GM18861 (cell line): ENCODE measurements at regions not wholly inside any gene's neighbourhood (a gene's known extent, or its start where the extent isn't known, plus 50 kb on each side); places are given as distances from the start of the nearest gene placed in this dataset.
"Not testable (repeated sequence)": the region's sequence is repeated elsewhere in the genome, so short reads cannot be mapped to it uniquely, and the experiment has no call there.

Experiments used
- ATAC-seq: cut with Tn5 transposase; IDR thresholded peaks from one replicate; pipeline ENCODE4 v1.9.1; 2021; ENCODE audit not compliant: unreplicated experiment

DNA sequence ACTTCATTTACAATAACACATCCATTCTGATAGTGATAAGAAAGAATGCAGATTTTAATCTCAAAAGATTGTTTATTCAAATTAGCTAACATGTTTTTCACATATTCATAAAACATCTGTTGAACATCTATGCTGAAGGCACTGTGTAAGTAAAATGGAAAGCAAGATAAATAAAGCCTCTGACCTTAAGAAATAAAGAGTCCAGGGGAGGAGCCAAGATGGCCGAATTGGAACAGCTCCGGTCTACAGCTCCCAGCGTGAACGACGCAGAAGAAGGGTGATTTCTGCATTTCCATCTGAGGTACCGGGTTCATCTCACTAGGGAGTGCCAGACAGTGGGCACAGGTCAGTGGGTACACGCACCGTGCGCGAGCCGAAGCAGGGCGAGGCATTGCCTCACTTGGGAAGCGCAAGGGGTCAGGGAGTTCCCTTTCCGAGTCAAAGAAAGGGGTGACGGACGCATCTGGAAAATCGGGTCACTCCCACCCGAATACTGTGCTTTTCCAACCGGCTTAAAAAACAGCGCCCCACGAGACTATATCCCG, 336.5 kb downstream of the CETN3 start:
- not testable (repeated sequence) for ATAC-seq

DNA sequence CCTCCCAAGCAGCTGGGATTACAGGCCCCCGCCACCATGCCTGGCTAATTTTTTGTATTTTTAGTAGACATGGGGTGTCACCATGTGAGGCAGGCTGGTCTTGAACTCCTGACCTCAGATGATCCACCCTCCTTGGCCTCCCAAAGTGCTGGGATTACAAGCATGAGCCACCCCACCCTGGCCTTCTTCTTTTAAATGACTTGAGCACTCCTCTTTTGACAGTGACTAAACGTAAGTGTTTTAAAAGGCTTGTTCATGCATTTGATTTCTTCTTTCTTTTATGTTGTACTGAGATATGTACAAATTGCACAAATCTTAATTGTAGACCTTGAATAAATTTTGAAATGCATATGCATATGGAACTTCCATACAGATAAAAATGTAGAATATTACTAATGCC, 337.9 kb downstream of the CETN3 start:
- ATAC-seq, result no peak

DNA sequence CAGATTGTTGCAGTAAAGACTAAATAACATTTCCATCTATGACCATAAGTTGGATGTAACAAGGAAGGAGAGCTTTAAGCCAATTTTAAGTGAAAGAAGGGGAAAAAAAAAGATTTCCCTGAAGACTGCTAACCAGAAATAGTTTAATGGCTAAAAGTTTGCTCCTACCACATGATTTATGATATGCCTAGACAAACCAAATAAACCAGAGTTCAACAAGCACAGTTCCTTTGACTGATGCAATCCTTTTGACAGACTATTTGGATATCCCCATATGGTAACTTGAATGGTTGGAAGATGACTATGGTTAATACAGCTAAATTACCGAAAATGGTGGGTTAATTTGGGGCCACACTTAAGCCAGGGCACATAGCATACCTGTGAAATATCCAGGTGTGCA, 338.5 kb downstream of the CETN3 start:
- no peak for ATAC-seq

DNA sequence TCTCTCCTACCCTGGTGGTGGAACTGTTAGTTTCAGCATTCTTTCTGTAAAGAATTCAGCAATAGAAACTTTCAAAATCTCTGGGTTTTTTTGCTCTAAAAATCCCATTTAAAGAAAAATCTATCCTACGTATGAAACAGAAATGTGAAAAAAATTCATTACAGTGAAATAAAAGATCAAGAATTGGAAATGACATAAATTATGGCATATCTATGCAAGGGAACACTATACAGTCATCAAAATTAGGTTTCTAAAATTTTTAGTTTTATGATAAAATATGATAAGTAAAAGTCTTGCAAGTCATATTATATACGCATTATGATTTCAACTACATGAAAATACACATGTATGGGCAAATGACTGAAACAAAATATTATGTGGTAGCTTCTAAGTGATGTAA, 342.6 kb downstream of the CETN3 start:
- no peak for ATAC-seq

DNA sequence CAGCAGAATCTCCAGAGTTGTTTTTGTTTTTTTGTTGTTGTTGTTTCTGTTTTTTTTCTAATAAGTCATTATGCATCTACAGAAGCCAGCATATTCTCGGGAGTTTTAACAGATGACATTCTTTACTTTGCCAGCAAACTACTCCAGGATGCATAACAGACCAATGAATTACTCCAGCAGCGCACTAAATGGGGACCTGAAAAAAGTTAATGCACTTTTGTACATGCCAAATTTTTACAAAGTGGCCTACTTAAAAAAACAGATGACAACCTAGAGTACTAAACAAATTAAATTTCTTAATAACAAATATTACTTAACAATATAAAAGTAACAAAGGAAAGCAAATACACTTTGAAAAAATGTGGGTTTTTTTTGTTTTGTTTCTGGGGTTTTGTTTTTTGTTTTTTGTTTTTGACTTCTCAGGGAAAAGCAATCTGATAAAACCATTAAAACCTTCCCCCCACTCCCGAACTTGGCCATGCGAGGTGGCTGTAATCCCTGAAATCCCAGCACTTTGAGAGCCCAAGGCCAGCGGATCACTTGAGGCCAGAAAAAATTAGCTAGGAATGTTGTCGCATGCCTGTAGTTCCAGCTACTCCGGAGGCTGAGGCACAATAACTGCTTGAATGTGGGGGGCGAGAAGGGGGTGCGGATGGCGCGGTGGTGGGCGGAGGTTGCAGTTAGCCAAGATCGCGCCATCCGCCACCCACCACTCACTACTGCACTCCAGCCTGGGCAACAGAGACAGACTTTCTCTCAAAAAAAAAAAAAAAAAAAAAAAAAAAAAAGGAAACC, 352.4 kb downstream of the CETN3 start:
- ATAC-seq, result no peak

DNA sequence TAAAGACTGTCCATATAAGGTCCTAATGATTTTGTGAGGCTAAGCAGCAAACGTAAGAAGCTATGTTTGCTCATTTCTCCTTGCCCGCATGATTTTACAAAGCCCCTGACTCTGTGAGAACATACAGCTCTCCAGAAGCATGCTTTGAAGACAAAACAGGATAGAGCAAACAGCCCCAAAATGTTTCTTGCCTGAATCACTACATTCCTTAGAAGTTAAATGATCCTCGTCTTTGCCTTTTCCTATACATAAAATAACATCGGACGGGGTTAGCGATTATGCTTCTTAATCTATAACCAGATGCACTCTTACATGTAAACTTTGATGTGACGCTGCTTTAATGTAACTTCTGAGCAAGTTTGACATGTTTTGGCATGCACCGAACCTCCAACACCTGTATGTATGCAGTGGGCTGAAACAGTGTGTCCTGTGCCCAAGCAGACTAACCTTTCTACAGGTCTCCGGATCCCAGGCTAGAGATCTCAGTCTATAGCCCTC, 353.7 kb downstream of the CETN3 start:
- no peak for ATAC-seq

DNA sequence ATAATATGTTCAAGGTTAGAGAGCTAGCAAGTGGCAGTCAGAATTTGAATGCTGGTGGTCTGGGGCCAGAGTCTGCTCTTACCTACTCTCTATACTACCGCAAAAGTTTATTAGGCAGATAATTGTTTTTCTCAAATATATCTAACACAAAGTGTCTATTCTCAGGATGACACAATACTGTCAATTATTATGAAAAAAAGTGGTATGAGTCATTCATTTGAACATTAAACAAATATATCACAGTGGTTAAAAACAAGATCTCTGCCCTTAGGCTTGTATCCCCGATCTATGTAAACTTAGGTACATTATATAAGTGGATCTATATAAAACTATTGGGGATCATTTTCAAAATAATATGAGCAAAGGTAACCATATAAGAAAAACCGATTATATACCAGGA, 354.9 kb downstream of the CETN3 start:
- no peak for ATAC-seq

DNA sequence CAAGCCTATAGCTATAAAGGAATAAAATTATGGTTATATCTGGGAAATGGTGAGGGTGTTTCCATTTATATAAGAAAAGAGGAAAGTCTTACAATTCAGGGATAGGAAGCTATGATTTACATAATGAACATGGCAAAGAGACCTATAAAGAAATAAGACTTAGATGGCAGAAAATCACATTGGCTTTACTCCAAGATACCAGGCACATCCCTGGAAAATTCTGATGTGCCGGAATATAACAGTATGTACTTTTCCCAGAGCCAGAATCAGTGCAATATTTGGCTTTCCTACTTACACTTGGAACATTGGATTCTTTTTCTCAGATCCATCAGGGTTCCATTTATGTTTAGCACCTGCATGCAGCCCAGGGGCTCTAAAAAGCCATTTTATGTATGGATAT, 357.8 kb downstream of the CETN3 start:
- no peak for ATAC-seq

DNA sequence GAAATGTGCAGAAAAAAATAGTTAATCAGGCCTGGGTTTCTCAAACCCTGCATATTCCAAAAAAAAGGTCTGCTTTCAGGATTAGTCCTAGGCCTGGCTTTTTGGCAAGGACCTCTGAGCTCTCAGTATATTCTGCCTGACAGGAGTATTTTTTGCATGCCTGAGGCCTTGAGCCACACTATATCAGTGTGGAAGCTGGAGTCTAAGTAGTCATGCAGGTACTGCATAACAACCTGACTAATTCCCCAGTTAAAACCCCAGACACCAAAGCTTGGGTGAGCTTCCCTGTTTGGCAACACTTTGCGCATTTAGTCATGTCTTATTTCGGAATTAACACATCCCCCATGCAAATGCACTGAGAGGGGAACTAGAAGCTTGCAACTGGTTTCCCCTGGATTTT, 359.5 kb downstream of the CETN3 start:
- ATAC-seq, result no peak

DNA sequence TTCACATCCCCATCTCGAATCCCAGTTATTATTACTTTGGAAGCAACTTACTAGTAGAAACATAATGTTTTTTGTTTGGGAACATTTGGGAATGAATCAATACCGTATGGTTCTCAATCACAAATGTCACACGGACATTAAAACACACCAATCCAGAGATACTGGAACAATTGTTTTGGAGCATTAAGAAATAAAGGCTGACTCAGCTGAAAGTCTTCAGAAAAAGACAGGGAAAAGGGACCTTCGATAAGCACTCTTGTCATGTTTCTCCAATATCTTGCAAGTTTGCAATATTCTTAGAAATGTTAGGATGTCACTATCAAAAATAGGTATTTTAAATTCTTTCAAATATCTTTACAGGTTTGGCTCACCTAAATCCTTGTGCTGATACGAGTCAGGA, 362.4 kb downstream of the CETN3 start:
- ATAC-seq, result no peak

DNA sequence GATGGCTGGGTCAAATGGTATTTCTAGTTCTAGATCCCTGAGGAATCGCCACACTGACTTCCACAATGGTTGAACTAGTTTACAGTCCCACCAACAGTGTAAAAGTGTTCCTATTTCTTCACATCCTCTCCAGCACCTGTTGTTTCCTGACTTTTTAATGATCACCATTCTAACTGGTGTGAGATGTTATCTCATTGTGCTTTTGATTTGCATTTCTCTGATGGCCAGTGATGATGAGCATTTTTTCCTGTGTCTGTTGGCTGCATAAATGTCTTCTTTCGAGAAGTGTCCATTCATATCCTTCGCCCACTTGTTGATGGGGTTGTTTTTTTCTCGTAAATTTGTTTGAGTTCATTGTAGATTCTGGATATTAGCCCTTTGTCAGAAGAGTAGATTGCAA, 369.5 kb downstream of the CETN3 start:
- not testable (repeated sequence) for ATAC-seq

DNA sequence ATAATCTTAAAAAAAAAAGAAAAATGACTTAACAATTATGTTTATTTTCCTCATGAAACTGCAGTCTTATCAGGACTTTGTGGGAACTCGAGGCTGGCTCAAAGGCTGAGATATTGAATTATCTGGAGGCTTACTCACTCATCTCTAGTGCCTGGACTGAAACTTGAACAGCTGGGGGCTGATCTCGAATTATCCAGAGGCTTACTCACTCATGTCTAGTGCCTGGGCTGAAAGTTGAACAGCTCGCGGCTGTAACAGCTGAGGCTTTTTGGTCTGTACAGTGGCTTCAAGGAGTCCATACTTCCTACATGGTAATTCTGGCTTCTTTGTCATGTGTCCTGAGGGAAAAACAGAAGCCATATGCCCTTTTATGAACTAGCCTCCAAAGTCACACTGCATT, 371.9 kb downstream of the CETN3 start:
- no peak for ATAC-seq

DNA sequence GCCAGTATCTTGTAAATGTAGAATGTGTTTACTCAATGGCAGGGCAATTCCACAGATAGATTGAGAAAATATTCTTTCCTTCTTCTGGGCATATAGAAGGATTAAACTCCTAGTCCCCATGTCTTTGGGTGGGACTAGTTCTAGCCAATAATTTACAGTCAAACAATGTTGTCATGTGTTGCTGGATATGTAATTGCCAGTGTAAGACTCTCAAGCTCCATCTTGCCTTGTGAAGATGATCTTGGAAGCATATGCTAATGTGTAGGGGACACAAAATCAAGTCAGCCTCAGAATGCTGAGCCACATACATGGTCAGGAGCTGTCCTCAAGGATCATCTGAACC, 386.9 kb downstream of the CETN3 start:
- ATAC-seq, result peak; percentile 47

DNA sequence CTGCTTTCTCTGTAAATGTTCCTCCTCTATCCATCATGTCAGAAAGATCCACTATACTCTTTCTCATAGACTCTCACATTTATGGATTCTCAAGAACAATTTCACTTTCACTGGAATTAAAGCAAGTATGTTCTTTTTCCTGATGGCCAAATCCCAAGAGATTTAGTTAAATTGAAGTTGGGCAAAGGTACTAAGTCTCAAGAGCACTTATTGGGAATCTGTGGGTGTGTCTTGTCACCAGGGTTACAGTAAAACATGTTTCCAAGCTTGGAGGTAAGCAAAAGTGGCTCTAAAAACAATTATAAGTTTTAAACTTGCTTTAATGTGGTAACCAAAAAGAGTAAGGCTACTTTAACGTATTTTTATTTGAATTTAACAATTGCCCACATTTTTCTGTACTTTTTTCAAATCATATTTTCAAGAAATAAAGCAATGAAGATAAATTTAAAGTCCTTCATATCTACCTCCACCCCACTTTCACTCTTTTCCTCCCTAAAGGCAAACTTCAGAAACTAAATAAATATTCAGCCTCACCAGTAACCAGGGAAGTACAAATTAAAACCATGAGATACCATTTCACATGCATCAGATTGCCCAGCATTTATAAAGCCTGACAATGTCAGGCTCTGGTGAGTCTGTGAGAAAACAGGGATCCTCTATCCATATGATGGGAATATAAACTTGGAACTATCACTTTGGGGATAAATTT, 387.4 kb downstream of the CETN3 start:
- ATAC-seq, result no peak

DNA sequence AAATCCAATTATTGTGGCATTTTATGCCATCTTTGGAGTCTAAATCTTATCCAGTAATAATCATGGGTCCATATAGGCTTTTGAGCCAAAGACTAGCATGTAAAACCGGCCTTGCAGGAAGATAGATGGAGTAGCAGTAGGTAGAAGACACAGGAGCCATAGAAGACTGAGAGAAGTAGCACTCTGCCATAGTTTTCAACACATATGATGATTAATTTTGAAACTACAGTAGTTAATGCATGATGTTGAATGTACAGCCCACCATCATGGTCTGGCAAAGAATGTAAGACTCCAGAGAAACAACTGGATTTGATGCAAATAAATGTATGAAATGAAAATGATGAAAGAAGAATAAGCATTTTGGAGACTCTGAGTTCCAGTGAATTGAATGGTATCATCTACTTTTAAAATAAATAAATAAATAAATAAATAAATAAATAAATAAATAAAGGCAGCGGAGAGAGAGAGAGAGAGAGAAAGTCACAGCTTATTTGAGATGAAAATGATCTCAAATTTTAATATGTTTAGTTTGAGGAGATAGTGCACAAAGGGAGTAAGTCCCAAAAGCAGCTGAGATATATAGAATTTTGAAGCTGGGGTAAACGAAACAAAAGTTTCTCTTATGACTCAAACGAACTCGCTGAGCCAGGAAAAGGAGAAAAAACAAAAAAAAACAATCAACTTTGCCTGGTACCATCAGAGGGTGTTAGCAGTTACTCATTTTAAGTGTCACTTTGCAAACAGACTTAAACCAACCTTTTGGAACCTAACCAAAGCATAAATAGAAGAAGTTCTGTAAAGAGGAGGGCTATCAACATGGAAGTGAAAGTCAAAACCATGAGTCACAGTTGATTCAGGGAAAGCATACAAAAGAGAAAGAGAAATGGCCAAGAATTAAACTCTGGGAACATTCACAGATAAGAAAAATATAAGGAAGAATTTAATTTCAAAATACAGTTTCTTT, 388.7 kb downstream of the CETN3 start:
- peak; percentile 95 for ATAC-seq

DNA sequence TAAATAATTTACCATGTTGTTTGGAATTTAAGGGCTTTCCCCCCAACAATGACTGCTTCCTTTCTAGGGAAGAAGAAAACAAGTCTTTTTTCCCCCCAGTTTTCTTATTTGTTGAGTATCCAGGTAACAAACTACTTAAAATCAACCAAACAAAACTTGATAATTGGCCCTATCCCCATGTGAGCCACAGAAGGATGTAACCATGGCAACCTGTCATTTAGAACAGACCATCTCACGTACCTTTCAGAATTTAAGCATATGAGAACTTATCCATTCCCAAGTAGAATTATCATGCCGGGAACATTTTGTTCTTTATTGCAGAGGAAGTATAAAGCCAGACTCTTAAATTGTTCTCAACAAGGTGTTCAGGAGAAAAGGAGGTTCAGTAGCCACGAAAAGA, 392.3 kb downstream of the CETN3 start:
- no peak for ATAC-seq

DNA sequence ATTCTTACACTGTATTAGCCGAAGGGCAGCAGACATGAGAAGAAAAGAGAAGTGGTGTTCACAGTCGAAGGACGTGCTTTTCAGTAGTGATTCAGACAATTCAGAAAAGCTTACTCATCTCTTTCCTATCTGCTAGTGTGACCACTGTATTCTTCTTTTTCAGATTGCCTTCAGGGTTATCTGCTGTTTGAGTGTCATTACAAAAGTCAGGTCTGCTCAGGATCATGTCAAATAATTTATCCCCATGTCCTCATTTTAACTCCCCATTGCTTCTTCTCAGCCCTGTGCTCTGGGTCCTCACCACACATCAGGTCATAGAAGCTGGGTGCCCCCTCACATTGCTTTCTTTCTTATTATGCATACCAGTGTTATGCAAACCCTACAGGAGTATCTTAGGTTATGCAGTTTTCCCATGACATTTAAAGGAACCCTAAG, 394.0 kb downstream of the CETN3 start:
- ATAC-seq, result peak; percentile 92

DNA sequence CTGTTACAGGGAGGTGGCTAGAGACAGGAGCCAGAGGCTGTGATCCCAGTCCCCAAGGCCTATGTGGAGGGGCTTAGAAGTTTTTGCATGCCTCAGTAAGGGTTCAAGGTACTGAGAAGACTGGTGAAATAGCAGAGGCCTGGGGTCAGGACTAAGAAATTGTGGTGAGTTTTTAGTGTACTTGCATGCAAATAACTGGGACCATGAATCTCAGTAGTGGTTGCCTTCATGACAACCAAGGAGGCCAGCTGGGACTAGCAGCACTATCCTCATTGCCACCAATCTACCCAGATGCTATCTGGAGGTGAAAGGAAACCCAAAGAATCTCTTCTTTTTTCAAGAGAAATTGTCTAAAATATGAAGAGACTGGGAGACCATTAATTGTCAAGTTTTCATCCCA, 395.1 kb downstream of the CETN3 start:
- peak; percentile 75 for ATAC-seq

DNA sequence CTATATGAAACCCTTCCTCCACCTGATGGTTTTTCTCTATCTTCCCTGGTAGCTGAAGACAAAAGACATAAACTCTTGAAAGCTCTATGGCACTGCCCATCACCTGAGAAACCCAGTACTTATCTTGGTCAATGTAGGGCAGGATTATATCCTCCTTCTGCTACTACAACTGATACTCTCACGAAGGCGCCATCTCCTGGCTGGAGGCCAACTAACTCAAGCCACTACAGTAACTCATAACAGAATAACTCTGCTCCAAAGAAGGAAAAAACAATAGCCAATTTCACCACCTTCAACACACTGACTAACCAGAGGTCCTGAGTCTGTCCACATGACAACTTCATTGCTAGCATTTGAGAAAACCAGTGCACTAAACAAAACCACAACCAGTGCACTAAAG, 409.2 kb downstream of the CETN3 start:
- ATAC-seq, result peak; percentile 56

DNA sequence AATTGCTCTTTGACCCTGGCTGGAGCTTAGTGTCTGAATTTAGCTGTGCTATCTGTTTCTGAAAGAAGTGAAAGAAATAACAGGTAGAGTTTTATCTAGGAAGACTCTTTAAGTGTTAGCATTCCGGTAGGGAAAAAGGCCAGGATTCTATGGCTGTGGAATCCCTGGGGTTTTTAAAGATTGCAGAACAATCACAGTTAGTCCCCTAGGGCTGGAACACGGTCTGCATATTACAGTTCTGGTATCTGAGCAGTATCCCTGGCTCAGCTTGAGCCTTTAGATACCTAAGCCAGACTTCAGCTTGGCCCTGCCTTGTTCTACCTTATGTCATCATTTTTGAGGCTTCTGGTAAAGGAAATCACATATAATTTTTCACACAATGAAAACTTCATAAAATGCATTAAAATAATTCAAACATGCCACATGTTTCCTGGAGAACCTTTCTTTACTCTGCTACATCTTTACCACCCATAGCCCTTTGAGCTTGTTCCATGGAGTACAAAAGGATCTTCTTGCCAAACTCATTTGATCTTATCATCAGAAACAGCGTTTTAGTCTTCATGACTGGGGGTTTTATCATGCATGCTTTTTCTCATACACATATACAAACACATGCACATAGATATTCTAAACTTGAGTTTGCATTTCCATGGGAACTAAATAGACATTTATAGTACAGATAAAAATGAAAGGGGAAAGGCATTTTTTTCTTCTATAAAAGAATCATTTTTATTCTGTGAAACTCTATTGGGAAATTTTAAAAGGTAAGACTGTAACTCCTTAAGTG, 410.8 kb downstream of the CETN3 start:
- no peak for ATAC-seq
